GM21390 (cell line): ENCODE measurements at regions not wholly inside any gene's neighbourhood (a gene's known extent, or its start where the extent isn't known, plus 50 kb on each side); places are given as distances from the start of the nearest gene placed in this dataset.
"Not testable (repeated sequence)": the region's sequence is repeated elsewhere in the genome, so short reads cannot be mapped to it uniquely, and the experiment has no call there.

Experiments used
- ATAC-seq: cut with Tn5 transposase; IDR thresholded peaks from one replicate; pipeline ENCODE4 v1.9.1; 2021; ENCODE audit not compliant: unreplicated experiment

GRCh38 chr16:9666834-9667480 lies 515.3 kb downstream of the GRIN2A start:
- ATAC-seq, result no peak

- ATAC-seq, result no peak
Observed at GRCh38 chr16:9670033-9670432, 512.2 kb downstream of the GRIN2A start.

GRCh38 chr16:9670616-9671015 lies 511.6 kb downstream of the GRIN2A start:
- ATAC-seq, result not testable (repeated sequence)

GRCh38 chr16:9676560-9677300 lies 505.5 kb downstream of the GRIN2A start:
- not testable (repeated sequence) for ATAC-seq

- no peak for ATAC-seq
Observed at GRCh38 chr16:9677301-9677653, 505.0 kb downstream of the GRIN2A start.

GRCh38 chr16:9679213-9679767 lies 502.9 kb downstream of the GRIN2A start:
- ATAC-seq, result no peak

GRCh38 chr16:9680019-9680655 lies 502.1 kb downstream of the GRIN2A start:
- no peak for ATAC-seq

GRCh38 chr16:9680968-9681367 lies 501.3 kb downstream of the GRIN2A start:
- ATAC-seq, result no peak

GRCh38 chr16:9681508-9681907 lies 500.7 kb downstream of the GRIN2A start:
- ATAC-seq, result no peak

- ATAC-seq, result no peak
Observed at GRCh38 chr16:9682320-9682719, 499.9 kb downstream of the GRIN2A start.

- ATAC-seq, result no peak
Observed at GRCh38 chr16:9683677-9684076, 498.6 kb downstream of the GRIN2A start.

- no peak for ATAC-seq
Observed at GRCh38 chr16:9687737-9688319, 494.4 kb downstream of the GRIN2A start.

- ATAC-seq, result no peak
Observed at GRCh38 chr16:9689597-9689996, 492.6 kb downstream of the GRIN2A start.

- no peak for ATAC-seq
Observed at GRCh38 chr16:9695152-9695551, 487.1 kb downstream of the GRIN2A start.
